Central memory CD8-positive, alpha-beta T cell (primary cell): ENCODE measurements at regions not wholly inside any gene's neighbourhood (a gene's known extent, or its start where the extent isn't known, plus 50 kb on each side); places are given as distances from the start of the nearest gene placed in this dataset.

Experiments
- ATAC-seq: fragments of 150-1000 bp; cut with Tn5 transposase; replicated peaks from 2 replicates; pipeline ENCODE4 v1.10.0; 2022; ENCODE audit warnings: mild to moderate bottlenecking, moderate FRiP score, moderate number of reproducible peaks; ENCODE audit not compliant: poor library complexity, severe bottlenecking; ENCODE audit errors: extremely low read depth
- DNase-seq, 2 donors: peaks; one replicate each; pipeline ENCODE4 v3.0.0; 2021; ENCODE audit warnings: low spot score in 2 of 2
- H3K27ac Mint-ChIP-seq: one replicate; pipeline ENCODE4 v1.8.0; 2022; ENCODE audit warnings: low read depth, mild to moderate bottlenecking, moderate library complexity, mixed read lengths
- H3K27me3 Mint-ChIP-seq: one replicate; pipeline ENCODE4 v1.8.0; 2022; ENCODE audit warnings: mixed read lengths
- H3K36me3 Mint-ChIP-seq: one replicate; pipeline ENCODE4 v1.8.0; 2022; ENCODE audit warnings: mild to moderate bottlenecking, moderate library complexity, mixed read lengths; ENCODE audit not compliant: insufficient read depth
- H3K4me1 Mint-ChIP-seq: one replicate; pipeline ENCODE4 v1.8.0; 2022; ENCODE audit warnings: mixed read lengths
- H3K4me3 Mint-ChIP-seq: one replicate; pipeline ENCODE4 v1.8.0; 2022; ENCODE audit warnings: mild to moderate bottlenecking, moderate library complexity, mixed read lengths
- H3K9me3 Mint-ChIP-seq: one replicate; pipeline ENCODE4 v1.8.0; 2022; ENCODE audit warnings: mixed read lengths

GRCh38 chr6:119602215-119603178 is 252.9 kb upstream of the MAN1A1 start:
- ATAC-seq, result no peak
- Mint-ChIP-seq H3K27me3 (no peaks in the 10 kb centered on the region), H3K4me3 (no peak overlapping the region), H3K4me1 (no peaks in the 10 kb centered on the region), H3K9me3 (no peaks in the 10 kb centered on the region), H3K27ac (no peak overlapping the region), H3K36me3 (no peaks in the 10 kb centered on the region)
- DNase-seq, result no peak

- Mint-ChIP-seq H3K27me3 (peaks cover 4% of the 10 kb centered on the region), H3K4me1 (no peaks in the 10 kb centered on the region), H3K4me3 (no peak overlapping the region), H3K36me3 (no peaks in the 10 kb centered on the region), H3K9me3 (no peaks in the 10 kb centered on the region), H3K27ac (no peak overlapping the region)
- DNase-seq, result no peak
- ATAC-seq, result no peak
Observed at GRCh38 chr6:119598883-119599282, 249.3 kb upstream of the MAN1A1 start.

GRCh38 chr6:119594907-119595306 is 245.3 kb upstream of the MAN1A1 start:
- no peak overlapping the region for H3K4me3 Mint-ChIP-seq
- no peak for ATAC-seq
- H3K4me1 Mint-ChIP-seq, result no peaks in the 10 kb centered on the region
- H3K27ac Mint-ChIP-seq, result no peak overlapping the region
- DNase-seq, result no peak
- peaks cover 15% of the 10 kb centered on the region for H3K27me3 Mint-ChIP-seq
- no peaks in the 10 kb centered on the region for H3K36me3 Mint-ChIP-seq
- H3K9me3 Mint-ChIP-seq, result no peaks in the 10 kb centered on the region

GRCh38 chr6:119591235-119591634 is 241.7 kb upstream of the MAN1A1 start:
- Mint-ChIP-seq H3K36me3 (no peaks in the 10 kb centered on the region), H3K9me3 (no peaks in the 10 kb centered on the region), H3K4me3 (no peak overlapping the region), H3K27me3 (peaks cover 29% of the 10 kb centered on the region), H3K4me1 (no peaks in the 10 kb centered on the region), H3K27ac (no peak overlapping the region)
- ATAC-seq (no peak), DNase-seq (no peak)

GRCh38 chr6:119590066-119590465 is 240.5 kb upstream of the MAN1A1 start:
- H3K36me3 Mint-ChIP-seq, result no peaks in the 10 kb centered on the region
- no peak overlapping the region for H3K27ac Mint-ChIP-seq
- no peak for ATAC-seq
- peaks cover 30% of the 10 kb centered on the region for H3K27me3 Mint-ChIP-seq
- no peak overlapping the region for H3K4me3 Mint-ChIP-seq
- H3K9me3 Mint-ChIP-seq, result no peaks in the 10 kb centered on the region
- no peak for DNase-seq
- H3K4me1 Mint-ChIP-seq, result no peaks in the 10 kb centered on the region

- Mint-ChIP-seq H3K4me3 (no peak overlapping the region), H3K4me1 (no peaks in the 10 kb centered on the region), H3K27ac (no peak overlapping the region), H3K27me3 (peaks cover 21% of the 10 kb centered on the region), H3K36me3 (no peaks in the 10 kb centered on the region), H3K9me3 (no peaks in the 10 kb centered on the region)
- ATAC-seq, result no peak
- DNase-seq, result no peak
Observed at GRCh38 chr6:119587537-119587936, 238.0 kb upstream of the MAN1A1 start.

GRCh38 chr6:119586250-119586882 is 236.8 kb upstream of the MAN1A1 start:
- no peak overlapping the region for H3K27ac Mint-ChIP-seq
- no peak for ATAC-seq

GRCh38 chr6:119584088-119584487 is 234.5 kb upstream of the MAN1A1 start:
- peaks cover 9% of the 10 kb centered on the region for H3K27me3 Mint-ChIP-seq
- H3K27ac Mint-ChIP-seq, result no peak overlapping the region
- no peaks in the 10 kb centered on the region for H3K9me3 Mint-ChIP-seq
- no peak for DNase-seq
- no peaks in the 10 kb centered on the region for H3K4me1 Mint-ChIP-seq
- ATAC-seq, result no peak
- no peaks in the 10 kb centered on the region for H3K36me3 Mint-ChIP-seq
- H3K4me3 Mint-ChIP-seq, result no peak overlapping the region

More at GRCh38 chr6:119586250-119586882, 236.8 kb upstream of the MAN1A1 start:
- Mint-ChIP-seq H3K36me3 (no peaks in the 10 kb centered on the region), H3K4me3 (no peak overlapping the region), H3K27me3 (peaks cover 21% of the 10 kb centered on the region), H3K4me1 (no peaks in the 10 kb centered on the region), H3K9me3 (no peaks in the 10 kb centered on the region)
- DNase-seq, result no peak

- H3K9me3 Mint-ChIP-seq, result peaks cover 5% of the 10 kb centered on the region
- H3K27ac Mint-ChIP-seq, result no peak overlapping the region
- H3K4me3 Mint-ChIP-seq, result no peak overlapping the region
- no peak for ATAC-seq
- DNase-seq, result no peak
- peaks cover 2% of the 10 kb centered on the region for H3K36me3 Mint-ChIP-seq
- H3K27me3 Mint-ChIP-seq, result peaks cover 20% of the 10 kb centered on the region
- H3K4me1 Mint-ChIP-seq, result no peaks in the 10 kb centered on the region
Observed at GRCh38 chr6:119581220-119581619, 231.7 kb upstream of the MAN1A1 start.

GRCh38 chr6:119575721-119576120 is 226.2 kb upstream of the MAN1A1 start:
- Mint-ChIP-seq H3K27ac (no peak overlapping the region), H3K9me3 (peaks cover 6% of the 10 kb centered on the region), H3K36me3 (peaks cover 2% of the 10 kb centered on the region), H3K4me1 (no peaks in the 10 kb centered on the region), H3K4me3 (no peak overlapping the region), H3K27me3 (peaks cover 60% of the 10 kb centered on the region)
- ATAC-seq, result no peak
- no peak for DNase-seq

GRCh38 chr6:119568580-119568979 is 219.0 kb upstream of the MAN1A1 start:
- no peak overlapping the region for H3K4me3 Mint-ChIP-seq
- no peaks in the 10 kb centered on the region for H3K4me1 Mint-ChIP-seq
- DNase-seq (no peak), ATAC-seq (no peak)
- H3K9me3 Mint-ChIP-seq, result no peaks in the 10 kb centered on the region
- no peak overlapping the region for H3K27ac Mint-ChIP-seq
- H3K36me3 Mint-ChIP-seq, result no peaks in the 10 kb centered on the region
- peaks cover 43% of the 10 kb centered on the region for H3K27me3 Mint-ChIP-seq

GRCh38 chr6:119566546-119567260 is 217.1 kb upstream of the MAN1A1 start:
- DNase-seq, result no peak
- Mint-ChIP-seq H3K4me1 (no peaks in the 10 kb centered on the region), H3K27me3 (peaks cover 28% of the 10 kb centered on the region), H3K36me3 (no peaks in the 10 kb centered on the region), H3K9me3 (no peaks in the 10 kb centered on the region), H3K27ac (no peak overlapping the region), H3K4me3 (no peak overlapping the region)
- ATAC-seq, result no peak
